IMR-90 (cell line): ENCODE measurements at regions not wholly inside any gene's neighbourhood (a gene's known extent, or its start where the extent isn't known, plus 50 kb on each side); places are given as distances from the start of the nearest gene placed in this dataset.

ENCODE experiments used
- ATAC-seq: fragments of 200-7000 bp; cut with Tn5 transposase; 2 replicates; pipeline ENCODE4 v1.9.1; 2020; ENCODE audit warnings: low read depth, mild to moderate bottlenecking, moderate library complexity
- BruUV-seq: library from RNA; stranded (reverse); fragments of 400-500 nt; replicated peaks from 2 replicates; lab custom pipeline; 2021; lab: Mats Ljungman, UMichigan
- CTCF ChIA-PET: fragments of 300-600 bp; formaldehyde crosslinking; extraction: SDS; loops from one replicate; lab custom pipeline; 2021; ENCODE audit warnings: antibody characterized with exemption; lab: Yijun Ruan, JAX
- POLR2A ChIA-PET: fragments of 300-600 bp; sonication (Branson Sonifier 250); formaldehyde crosslinking; loops from one replicate; lab custom pipeline; 2022; ENCODE audit warnings: antibody characterized with exemption; ENCODE audit not compliant: unreplicated experiment; lab: Charles Lee
- DNase-seq: peaks from one replicate; pipeline ENCODE4 v3.0.0; 2013
- H2AFZ ChIP-seq: replicated peaks from 2 replicates; pipeline ENCODE3; 2013; ENCODE audit warnings: low read length, mild to moderate bottlenecking; ENCODE audit not compliant: poor library complexity
- H2AK5ac ChIP-seq: 2 replicates; pipeline ENCODE4 v1.6.1; 2013; ENCODE audit warnings: low read depth, low read length, inconsistent platforms
- H2AK9ac ChIP-seq: replicated peaks from 2 replicates; pipeline ENCODE3; 2013; ENCODE audit warnings: mild to moderate bottlenecking, low read depth, low read length, moderate library complexity; ENCODE audit not compliant: poor library complexity
- H2BK120ac ChIP-seq: 2 replicates; pipeline ENCODE4 v1.6.1; 2013; ENCODE audit warnings: low read depth, low read length, inconsistent platforms
- H2BK15ac ChIP-seq: 3 replicates; pipeline ENCODE4 v1.6.1; 2013; ENCODE audit warnings: low read depth, low read length, inconsistent platforms
- H2BK20ac ChIP-seq: 2 replicates; pipeline ENCODE4 v1.6.1; 2013; ENCODE audit warnings: low read depth, mild to moderate bottlenecking, inconsistent platforms, low read length, moderate library complexity
- H2BK5ac ChIP-seq: 2 replicates; pipeline ENCODE4 v1.6.1; 2013; ENCODE audit warnings: mild to moderate bottlenecking, low read depth, low read length, inconsistent platforms; ENCODE audit not compliant: poor library complexity, severe bottlenecking
- H3K14ac ChIP-seq: replicated peaks from 2 replicates; pipeline ENCODE4 v1.6.1; 2013; ENCODE audit warnings: low read depth, low read length, inconsistent platforms
- H3K18ac ChIP-seq: 2 replicates; pipeline ENCODE4 v1.6.1; 2013; ENCODE audit warnings: low read depth, low read length, control low read depth
- H3K23ac ChIP-seq: 2 replicates; pipeline ENCODE4 v1.6.1; 2013; ENCODE audit warnings: low read depth, low read length, inconsistent platforms
- H3K27ac ChIP-seq: 2 replicates; pipeline ENCODE4 v1.5.1; 2013; ENCODE audit warnings: mild to moderate bottlenecking, control low read depth, low read length; ENCODE audit not compliant: insufficient read depth
- H3K27me3 ChIP-seq: 2 replicates; pipeline ENCODE4 v1.6.1; 2013; ENCODE audit warnings: low read length; ENCODE audit not compliant: control insufficient read depth, insufficient read depth
- H3K36me3 ChIP-seq: 2 replicates; pipeline ENCODE4 v1.6.1; 2013; ENCODE audit warnings: low read length, mixed read lengths; ENCODE audit not compliant: control insufficient read depth, insufficient read depth
- H3K4ac ChIP-seq: 2 replicates; pipeline ENCODE4 v1.6.1; 2013; ENCODE audit warnings: low read depth, low read length, inconsistent platforms
- H3K4me1 ChIP-seq: 2 replicates; pipeline ENCODE4 v1.6.1; 2013; ENCODE audit warnings: low read length, mixed read lengths; ENCODE audit not compliant: control insufficient read depth, insufficient read depth
- H3K4me2 ChIP-seq: 2 replicates; pipeline ENCODE4 v1.6.1; 2013; ENCODE audit warnings: low read depth, mild to moderate bottlenecking, control low read depth, low read length, moderate library complexity
- H3K4me3 ChIP-seq: 2 replicates; pipeline ENCODE4 v1.5.1; 2013; ENCODE audit warnings: low read depth, mild to moderate bottlenecking, control low read depth, low read length, moderate library complexity; ENCODE audit not compliant: insufficient read depth
- H3K56ac ChIP-seq: 2 replicates; pipeline ENCODE4 v1.6.1; 2013; ENCODE audit warnings: low read length, inconsistent platforms; ENCODE audit not compliant: insufficient read depth; ENCODE audit errors: extremely low read depth
- H3K79me1 ChIP-seq, 2 experiments: 2 replicates each; pipeline ENCODE4 v1.6.1; 2013; ENCODE audit warnings: low read length in 2 of 2, inconsistent platforms in 1 of 2, low read depth in 1 of 2
- H3K9ac ChIP-seq: 2 replicates; pipeline ENCODE4 v1.6.1; 2013; ENCODE audit warnings: low read depth, low read length, control low read depth
- H3K9me1 ChIP-seq: 2 replicates; pipeline ENCODE4 v1.6.1; 2013; ENCODE audit warnings: low read length, inconsistent platforms; ENCODE audit not compliant: insufficient read depth
- H3K9me3 ChIP-seq: 2 replicates; pipeline ENCODE4 v1.6.1; 2013; ENCODE audit warnings: low read length; ENCODE audit not compliant: control insufficient read depth, insufficient read depth
- H4K20me1 ChIP-seq: 2 replicates; pipeline ENCODE4 v1.6.1; 2013; ENCODE audit warnings: low read length, inconsistent platforms; ENCODE audit not compliant: insufficient read depth
- H4K5ac ChIP-seq: 2 replicates; pipeline ENCODE4 v1.6.1; 2013; ENCODE audit warnings: mild to moderate bottlenecking, low read depth, low read length, control low read depth
- H4K8ac ChIP-seq, 2 experiments: 2 replicates each; pipeline ENCODE4 v1.6.1; 2013; ENCODE audit warnings: low read depth in 2 of 2, low read length in 2 of 2, control low read depth in 1 of 2, inconsistent platforms in 1 of 2
- H4K91ac ChIP-seq: 2 replicates; pipeline ENCODE4 v1.6.1; 2013; ENCODE audit warnings: low read depth, low read length, inconsistent platforms; ENCODE audit not compliant: insufficient read depth
- BHLHE40 ChIP-seq: fragments of 150-350 bp; IDR thresholded peaks from 2 replicates; pipeline ENCODE4 v1.6.1; 2016; ENCODE audit warnings: mild to moderate bottlenecking, low read depth, low read length
- CEBPB ChIP-seq: IDR thresholded peaks from 2 replicates; pipeline ENCODE4 v1.6.1; 2012; ENCODE audit warnings: low read depth, low read length, improper control_type of control experiment
- CHD1 ChIP-seq: IDR thresholded peaks from 2 replicates; pipeline ENCODE4 v1.6.1; 2012; ENCODE audit warnings: low read depth, low read length, improper control_type of control experiment
- CTCF ChIP-seq: conservative IDR thresholded peaks from 2 replicates; pipeline ENCODE4 v1.5.1; 2012; ENCODE audit warnings: mild to moderate bottlenecking, low read depth, low read length, improper control_type of control experiment
- ELK1 ChIP-seq: fragments of 150-350 bp; IDR thresholded peaks from 2 replicates; pipeline ENCODE4 v1.6.1; 2016; ENCODE audit warnings: low read depth, mild to moderate bottlenecking, low read length, moderate library complexity, borderline replicate concordance
- FOS ChIP-seq: fragments of 150-350 bp; IDR thresholded peaks from 2 replicates; pipeline ENCODE4 v1.6.1; 2016; ENCODE audit warnings: low read depth, low read length
- MAFK ChIP-seq: IDR thresholded peaks from 2 replicates; pipeline ENCODE4 v1.6.1; 2012; ENCODE audit warnings: low read depth, low read length, improper control_type of control experiment
- MAZ ChIP-seq: IDR thresholded peaks from 2 replicates; pipeline ENCODE4 v1.6.1; 2012; ENCODE audit warnings: low read depth, mild to moderate bottlenecking, low read length, improper control_type of control experiment, moderate library complexity, borderline replicate concordance
- MXI1 ChIP-seq: IDR thresholded peaks from 2 replicates; pipeline ENCODE4 v1.6.1; 2012; ENCODE audit warnings: low read depth, mild to moderate bottlenecking, low read length, moderate library complexity, borderline replicate concordance
- NFE2L2 ChIP-seq: fragments of 150-350 bp; IDR thresholded peaks from 2 replicates; pipeline ENCODE4 v1.6.1; 2016; ENCODE audit warnings: low read depth, mild to moderate bottlenecking, low read length
- POLR2A ChIP-seq: IDR thresholded peaks from 2 replicates; pipeline ENCODE4 v1.6.1; 2012; ENCODE audit warnings: mild to moderate bottlenecking, low read depth, low read length
- RAD21 ChIP-seq: IDR thresholded peaks from 2 replicates; pipeline ENCODE4 v1.6.1; 2012; ENCODE audit warnings: low read length, improper control_type of control experiment
- RCOR1 ChIP-seq: IDR thresholded peaks from 2 replicates; pipeline ENCODE4 v1.6.1; 2012; ENCODE audit warnings: mild to moderate bottlenecking, low read length, improper control_type of control experiment; ENCODE audit not compliant: insufficient replicate concordance
- RFX5 ChIP-seq: IDR thresholded peaks from 2 replicates; pipeline ENCODE4 v1.8.0; 2012; ENCODE audit warnings: low read depth, mild to moderate bottlenecking, low read length, moderate library complexity
- SMC3 ChIP-seq: fragments of 150-350 bp; IDR thresholded peaks from 2 replicates; pipeline ENCODE4 v1.6.1; 2016; ENCODE audit warnings: low read depth, mild to moderate bottlenecking, antibody characterized with exemption, low read length, moderate library complexity
- WGBS, 2 experiments: methylation state at CpG; one replicate each; pipeline versions ENCODE4 v1.1.5 to v1.1.7; 2013; ENCODE audit warnings: missing lambda C conversion rate in 2 of 2; ENCODE audit not compliant: insufficient read length in 1 of 2; ENCODE audit errors: extremely low coverage in 2 of 2; 5-methylcytosine and 5-hydroxymethylcytosine counted together
- dilution Hi-C: fragments of 300-500 bp; cut with HindIII; formaldehyde crosslinking; loops from one replicate; pipeline ENCODE4 v1.14.3; 2018; ENCODE audit warnings: low sequenced_read_pairs; ENCODE audit not compliant: unreplicated experiment
- in situ Hi-C: fragments of 300-500 bp; cut with MboI; formaldehyde crosslinking; loops from 3 replicates; pipeline ENCODE4 v1.14.3; 2019; ENCODE audit warnings: low sequenced_read_pairs, inconsistent platforms, mixed read lengths
- intact Hi-C: fragments of 100-400 bp; cut with micrococcal nuclease; formaldehyde crosslinking; loops from 2 replicates; pipeline ENCODE4 v1.10.0; 2022
- TF ChIP-seq, protein P1 (sequence below): fragments of 150-350 bp; IDR thresholded peaks from 2 replicates; pipeline ENCODE4 v1.6.1; 2017; ENCODE audit warnings: mild to moderate bottlenecking, antibody characterized with exemption, low read length, low read depth

GRCh38 chr6:91573826-91574416 lies 987.0 kb upstream of the MAP3K7 start:
- dilution Hi-C loops, result no loop called here

More at GRCh38 chr6:91573826-91574416, 987.0 kb upstream of the MAP3K7 start:
- Histone ChIP-seq H3K4me2 (no peak overlapping the region), H3K14ac (no peak overlapping the region), H4K20me1 (no peaks in the 10 kb centered on the region), H3K4me1 (no peaks in the 10 kb centered on the region), H4K8ac (no peak overlapping the region), H3K27ac (no peak overlapping the region), H4K5ac (no peak overlapping the region), H3K9ac (no peak overlapping the region), H2BK5ac (no peak overlapping the region), H3K36me3 (no peaks in the 10 kb centered on the region), H2AFZ (no peak overlapping the region), H2BK20ac (0 out of 2 replicates have a peak overlapping the region, but pooled peaks have one; percentile 53), H2BK15ac (no peak overlapping the region), H3K18ac (no peak overlapping the region), H2BK120ac (no peak overlapping the region), H4K91ac (no peak overlapping the region), H3K79me1 (no peaks in the 10 kb centered on the region), H3K27me3 (no peaks in the 10 kb centered on the region), H2AK9ac (no peak overlapping the region), H3K9me3 (no peaks in the 10 kb centered on the region), H3K23ac (no peak overlapping the region), H3K9me1 (no peaks in the 10 kb centered on the region), H2AK5ac (no peak overlapping the region), H3K4me3 (no peak overlapping the region), H3K4ac (no peak overlapping the region), H3K56ac (no peak overlapping the region)
- no peak for ATAC-seq
- in situ Hi-C loops (no loop called here), intact Hi-C loops (no loop called here)
- TF ChIP-seq RFX5 (no peak), RAD21 (no peak), FOS (no peak), NFE2L2 (no peak), CHD1 (no peak), RCOR1 (no peak), CTCF (no peak), CEBPB (no peak), BHLHE40 (no peak), SMC3 (no peak), ELK1 (no peak), POLR2A (no peak), MAZ (no peak), MXI1 (no peak), MAFK (no peak)
- TF ChIP-seq, protein P1, sequence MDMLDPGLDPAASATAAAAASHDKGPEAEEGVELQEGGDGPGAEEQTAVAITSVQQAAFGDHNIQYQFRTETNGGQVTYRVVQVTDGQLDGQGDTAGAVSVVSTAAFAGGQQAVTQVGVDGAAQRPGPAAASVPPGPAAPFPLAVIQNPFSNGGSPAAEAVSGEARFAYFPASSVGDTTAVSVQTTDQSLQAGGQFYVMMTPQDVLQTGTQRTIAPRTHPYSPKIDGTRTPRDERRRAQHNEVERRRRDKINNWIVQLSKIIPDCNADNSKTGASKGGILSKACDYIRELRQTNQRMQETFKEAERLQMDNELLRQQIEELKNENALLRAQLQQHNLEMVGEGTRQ, result no peak
- no CpG with 5 or more reads among the region's 3 CpGs for WGBS, 2 experiments
- no TSS peak for BruUV-seq
- DNase-seq, result no peak
- POLR2A ChIA-PET, result no interaction called here
- CTCF ChIA-PET, result no interaction called here
